ENCODE measurements at regions not wholly inside any gene's neighbourhood (a gene's known extent, or its start where the extent isn't known, plus 50 kb on each side); places are given as distances from the start of the nearest gene placed in this dataset.
A peak's percentile ranks its signal among the peaks of the same experiment; 100 is the strongest.

DNA sequence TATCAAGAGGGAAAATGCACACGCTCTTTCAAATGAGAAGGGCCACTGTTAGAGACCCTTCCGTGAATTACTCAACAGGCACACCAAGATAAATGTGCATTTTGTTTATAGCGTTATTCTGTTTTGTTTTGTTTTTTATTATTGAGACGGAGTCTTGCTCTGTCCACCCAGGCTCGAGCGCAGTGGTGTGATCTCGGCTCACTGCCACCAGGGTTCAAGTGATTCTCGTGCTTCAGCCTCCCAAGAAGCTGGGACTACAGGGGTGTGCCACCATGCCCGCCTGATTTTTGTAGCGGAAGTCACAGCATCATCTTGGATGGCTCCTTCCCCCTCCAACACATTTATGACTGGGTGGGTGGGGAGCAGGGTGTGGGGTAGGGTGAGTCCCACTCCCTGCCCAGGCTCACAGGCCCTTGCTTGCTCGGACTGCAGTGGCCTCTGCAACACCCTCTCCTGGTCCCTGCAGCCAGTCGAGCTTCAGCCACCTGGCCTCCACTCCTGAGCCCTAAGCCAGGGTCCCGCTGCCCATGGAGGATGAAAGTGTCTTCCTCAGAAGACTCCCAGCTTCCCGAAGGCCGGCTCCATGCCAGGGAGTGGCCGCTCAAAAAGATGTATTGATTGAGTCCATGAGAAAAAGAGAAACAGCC is 68.0 kb downstream of the RTL6 start:
- Histone ChIP-seq H3K27ac (ENCODE audit: low read length) (peak overlapping the region; percentile 86), H3K27me3 (ENCODE audit: insufficient read depth, low read depth, low read length) (no peaks in the 10 kb centered on the region), H3K4me3 (ENCODE audit: low read length) (peak overlapping the region; percentile 8), H4K20me1 (ENCODE audit: insufficient read depth) (no peaks in the 10 kb centered on the region), H3K9me2 (ENCODE audit: insufficient read depth, low read length) (no peaks in the 10 kb centered on the region), H3K36me3 (ENCODE audit: insufficient read depth, low read length) (no peaks in the 10 kb centered on the region), H3K9ac (ENCODE audit: low read length) (peak overlapping the region; percentile 45), H3K9me3 (ENCODE audit: low read length) (no peaks in the 10 kb centered on the region), H3K79me2 (replicated peaks; ENCODE audit: insufficient read depth, low read length) (no peaks in the 10 kb centered on the region), H3K4me2 (ENCODE audit: low read length) (no peak overlapping the region), H2AFZ (ENCODE audit: low read depth, low read length) (no peak overlapping the region), H3F3A (ENCODE audit: insufficient read depth, low read length, poor library complexity, severe bottlenecking) (no peaks in the 10 kb centered on the region)
- TF ChIP-seq TAF1 (IDR thresholded peaks at IDR 0.05; ENCODE audit: low read depth), result no peak
- TF ChIP-seq MXI1 (conservative IDR thresholded peaks at IDR 0.05; ENCODE audit: poor library complexity, severe bottlenecking), result no peak
- TF ChIP-seq EP300 (conservative IDR thresholded peaks at IDR 0.05; ENCODE audit: poor library complexity, severe bottlenecking), result no peak
- no peak for TF ChIP-seq RAD21 (conservative IDR thresholded peaks at IDR 0.05)
- TF ChIP-seq POLR2AphosphoS5 (IDR thresholded peaks at IDR 0.05), result no peak
- TF ChIP-seq, protein P1, sequence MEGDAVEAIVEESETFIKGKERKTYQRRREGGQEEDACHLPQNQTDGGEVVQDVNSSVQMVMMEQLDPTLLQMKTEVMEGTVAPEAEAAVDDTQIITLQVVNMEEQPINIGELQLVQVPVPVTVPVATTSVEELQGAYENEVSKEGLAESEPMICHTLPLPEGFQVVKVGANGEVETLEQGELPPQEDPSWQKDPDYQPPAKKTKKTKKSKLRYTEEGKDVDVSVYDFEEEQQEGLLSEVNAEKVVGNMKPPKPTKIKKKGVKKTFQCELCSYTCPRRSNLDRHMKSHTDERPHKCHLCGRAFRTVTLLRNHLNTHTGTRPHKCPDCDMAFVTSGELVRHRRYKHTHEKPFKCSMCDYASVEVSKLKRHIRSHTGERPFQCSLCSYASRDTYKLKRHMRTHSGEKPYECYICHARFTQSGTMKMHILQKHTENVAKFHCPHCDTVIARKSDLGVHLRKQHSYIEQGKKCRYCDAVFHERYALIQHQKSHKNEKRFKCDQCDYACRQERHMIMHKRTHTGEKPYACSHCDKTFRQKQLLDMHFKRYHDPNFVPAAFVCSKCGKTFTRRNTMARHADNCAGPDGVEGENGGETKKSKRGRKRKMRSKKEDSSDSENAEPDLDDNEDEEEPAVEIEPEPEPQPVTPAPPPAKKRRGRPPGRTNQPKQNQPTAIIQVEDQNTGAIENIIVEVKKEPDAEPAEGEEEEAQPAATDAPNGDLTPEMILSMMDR (IDR thresholded peaks at IDR 0.05; ENCODE audit: poor library complexity, severe bottlenecking), result no peak

DNA sequence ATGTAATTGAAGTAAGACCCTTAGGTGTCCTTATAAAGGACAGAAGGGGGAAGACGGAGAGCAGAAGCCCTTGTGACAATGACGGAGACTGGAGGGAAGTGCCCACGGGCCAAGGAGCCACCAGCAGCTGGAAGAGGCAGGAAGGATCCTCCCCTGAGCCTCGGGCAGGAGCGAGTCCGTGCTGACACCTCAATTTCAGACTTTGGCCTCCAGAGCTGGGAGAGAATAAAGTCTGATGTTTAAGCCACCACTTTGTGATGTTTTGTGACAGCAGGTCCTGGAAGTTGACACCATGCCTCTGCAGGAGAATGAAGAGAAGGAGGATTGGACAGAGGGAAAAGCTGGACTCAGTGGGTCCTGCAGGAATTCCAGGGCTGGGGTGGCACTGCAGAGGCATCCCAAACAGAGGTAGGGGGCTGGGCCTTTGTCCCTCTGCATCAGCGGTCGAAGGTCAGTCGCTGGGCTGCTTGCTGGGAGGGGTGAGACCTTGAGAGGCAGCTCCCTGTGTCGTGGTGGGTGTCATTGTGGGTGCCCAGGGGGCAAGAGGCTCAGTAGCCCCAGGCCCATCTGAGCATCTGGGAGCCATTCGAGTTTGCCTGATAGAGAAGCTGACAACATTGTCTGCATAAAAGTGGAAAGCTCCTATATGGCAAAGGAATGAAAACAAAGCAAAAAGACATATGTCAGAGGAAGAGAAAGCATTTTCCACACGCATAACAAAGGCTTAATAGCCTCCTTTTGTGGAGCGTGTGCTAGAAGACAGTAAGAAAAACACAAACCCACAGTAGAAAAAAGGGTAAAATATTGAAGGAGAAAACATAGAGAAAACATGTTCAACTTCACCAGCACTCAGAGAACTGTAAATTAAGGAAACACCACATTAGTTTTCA is 68.8 kb downstream of the RTL6 start:
- H3F3A ChIP-seq (ENCODE audit: insufficient read depth, low read length, poor library complexity, severe bottlenecking), result no peaks in the 10 kb centered on the region
- no peaks in the 10 kb centered on the region for H3K36me3 ChIP-seq (ENCODE audit: insufficient read depth, low read length)
- H3K9me3 ChIP-seq (ENCODE audit: low read length), result no peaks in the 10 kb centered on the region
- no peak overlapping the region for H3K4me2 ChIP-seq (ENCODE audit: low read length)
- H3K9ac ChIP-seq (ENCODE audit: low read length), result peak overlapping the region; percentile 45
- H3K4me3 ChIP-seq (ENCODE audit: low read length), result peak overlapping the region; percentile 8
- no peak overlapping the region for H2AFZ ChIP-seq (ENCODE audit: low read depth, low read length)
- H3K27me3 ChIP-seq (ENCODE audit: insufficient read depth, low read depth, low read length), result no peaks in the 10 kb centered on the region
- H3K27ac ChIP-seq (ENCODE audit: low read length), result peak overlapping the region; percentile 86
- H4K20me1 ChIP-seq (ENCODE audit: insufficient read depth), result no peaks in the 10 kb centered on the region
- H3K79me2 ChIP-seq (replicated peaks; ENCODE audit: insufficient read depth, low read length), result no peaks in the 10 kb centered on the region
- no peak for TF ChIP-seq RAD21 (conservative IDR thresholded peaks at IDR 0.05)
- peak; percentile 47 for TF ChIP-seq POLR2AphosphoS5 (IDR thresholded peaks at IDR 0.05)
- TF ChIP-seq SMC3 (conservative IDR thresholded peaks at IDR 0.05; ENCODE audit: poor library complexity), result no peak
- no peak for TF ChIP-seq MXI1 (conservative IDR thresholded peaks at IDR 0.05; ENCODE audit: poor library complexity, severe bottlenecking)
- peak; percentile 45 for TF ChIP-seq EP300 (conservative IDR thresholded peaks at IDR 0.05; ENCODE audit: poor library complexity, severe bottlenecking)
- H3K9me2 ChIP-seq (ENCODE audit: insufficient read depth, low read length), result no peaks in the 10 kb centered on the region

DNA sequence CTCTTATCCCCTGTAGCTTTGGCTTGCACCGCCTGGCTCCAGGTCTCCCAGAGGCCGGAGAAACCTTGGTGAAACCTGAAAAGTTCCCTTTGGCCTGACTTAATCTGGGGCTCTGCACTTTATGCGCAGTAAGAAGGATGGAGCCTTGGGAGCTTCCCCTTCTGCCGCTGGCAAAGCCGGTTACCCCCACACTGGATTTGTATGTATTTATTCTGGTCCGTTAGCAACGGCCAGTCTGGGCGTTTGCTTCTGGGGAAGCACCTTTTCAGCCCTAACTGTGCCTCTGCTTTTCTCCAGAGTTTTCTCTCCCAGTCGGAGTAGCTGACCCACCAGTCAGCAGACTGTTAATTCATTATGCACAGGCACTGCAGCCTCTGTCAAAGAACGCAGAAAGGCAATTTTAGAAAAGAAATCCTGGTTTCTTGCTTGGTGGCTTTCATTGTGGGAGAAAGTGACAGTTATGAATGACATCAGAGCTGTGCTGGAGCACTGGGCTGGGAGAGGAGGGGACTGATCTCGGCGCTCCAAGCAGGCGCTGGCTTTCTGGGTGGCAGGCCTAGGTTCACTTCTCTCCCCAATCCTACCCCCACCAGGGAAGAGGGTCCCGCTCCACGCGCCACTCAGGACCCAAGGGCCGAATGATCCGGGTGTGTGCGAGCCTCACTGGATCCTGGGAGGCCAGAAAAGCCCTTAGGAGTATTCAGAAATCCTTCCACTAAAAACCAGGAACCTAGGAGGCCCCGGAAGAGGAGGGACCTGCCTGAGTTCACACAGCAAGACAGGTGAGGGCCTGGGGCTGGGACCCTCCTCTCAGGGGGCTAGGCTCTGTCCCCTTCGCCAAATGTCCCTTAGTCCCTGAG is 70.2 kb downstream of the RTL6 start:
- peak overlapping the region; percentile 54 for H3K9ac ChIP-seq (ENCODE audit: low read length)
- no peaks in the 10 kb centered on the region for H4K20me1 ChIP-seq (ENCODE audit: insufficient read depth)
- H3K4me2 ChIP-seq (ENCODE audit: low read length), result no peak overlapping the region
- H3K9me3 ChIP-seq (ENCODE audit: low read length), result no peaks in the 10 kb centered on the region
- H3K27ac ChIP-seq (ENCODE audit: low read length), result peak overlapping the region; percentile 86
- H3F3A ChIP-seq (ENCODE audit: insufficient read depth, low read length, poor library complexity, severe bottlenecking), result no peaks in the 10 kb centered on the region
- no peaks in the 10 kb centered on the region for H3K36me3 ChIP-seq (ENCODE audit: insufficient read depth, low read length)
- no peaks in the 10 kb centered on the region for H3K79me2 ChIP-seq (replicated peaks; ENCODE audit: insufficient read depth, low read length)
- peak overlapping the region; percentile 0 for H2AFZ ChIP-seq (ENCODE audit: low read depth, low read length)
- H3K27me3 ChIP-seq (ENCODE audit: insufficient read depth, low read depth, low read length), result no peaks in the 10 kb centered on the region
- H3K4me3 ChIP-seq (ENCODE audit: low read length), result no peak overlapping the region
- no peaks in the 10 kb centered on the region for H3K9me2 ChIP-seq (ENCODE audit: insufficient read depth, low read length)
- TF ChIP-seq MXI1 (conservative IDR thresholded peaks at IDR 0.05; ENCODE audit: poor library complexity, severe bottlenecking), result no peak
- TF ChIP-seq, protein P2, sequence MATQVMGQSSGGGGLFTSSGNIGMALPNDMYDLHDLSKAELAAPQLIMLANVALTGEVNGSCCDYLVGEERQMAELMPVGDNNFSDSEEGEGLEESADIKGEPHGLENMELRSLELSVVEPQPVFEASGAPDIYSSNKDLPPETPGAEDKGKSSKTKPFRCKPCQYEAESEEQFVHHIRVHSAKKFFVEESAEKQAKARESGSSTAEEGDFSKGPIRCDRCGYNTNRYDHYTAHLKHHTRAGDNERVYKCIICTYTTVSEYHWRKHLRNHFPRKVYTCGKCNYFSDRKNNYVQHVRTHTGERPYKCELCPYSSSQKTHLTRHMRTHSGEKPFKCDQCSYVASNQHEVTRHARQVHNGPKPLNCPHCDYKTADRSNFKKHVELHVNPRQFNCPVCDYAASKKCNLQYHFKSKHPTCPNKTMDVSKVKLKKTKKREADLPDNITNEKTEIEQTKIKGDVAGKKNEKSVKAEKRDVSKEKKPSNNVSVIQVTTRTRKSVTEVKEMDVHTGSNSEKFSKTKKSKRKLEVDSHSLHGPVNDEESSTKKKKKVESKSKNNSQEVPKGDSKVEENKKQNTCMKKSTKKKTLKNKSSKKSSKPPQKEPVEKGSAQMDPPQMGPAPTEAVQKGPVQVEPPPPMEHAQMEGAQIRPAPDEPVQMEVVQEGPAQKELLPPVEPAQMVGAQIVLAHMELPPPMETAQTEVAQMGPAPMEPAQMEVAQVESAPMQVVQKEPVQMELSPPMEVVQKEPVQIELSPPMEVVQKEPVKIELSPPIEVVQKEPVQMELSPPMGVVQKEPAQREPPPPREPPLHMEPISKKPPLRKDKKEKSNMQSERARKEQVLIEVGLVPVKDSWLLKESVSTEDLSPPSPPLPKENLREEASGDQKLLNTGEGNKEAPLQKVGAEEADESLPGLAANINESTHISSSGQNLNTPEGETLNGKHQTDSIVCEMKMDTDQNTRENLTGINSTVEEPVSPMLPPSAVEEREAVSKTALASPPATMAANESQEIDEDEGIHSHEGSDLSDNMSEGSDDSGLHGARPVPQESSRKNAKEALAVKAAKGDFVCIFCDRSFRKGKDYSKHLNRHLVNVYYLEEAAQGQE (IDR thresholded peaks at IDR 0.05; ENCODE audit: borderline replicate concordance), result no peak
- TF ChIP-seq TAF1 (IDR thresholded peaks at IDR 0.05; ENCODE audit: low read depth), result no peak
- TF ChIP-seq EP300 (conservative IDR thresholded peaks at IDR 0.05; ENCODE audit: poor library complexity, severe bottlenecking), result peak; percentile 71
- peak; percentile 36 for TF ChIP-seq RAD21 (conservative IDR thresholded peaks at IDR 0.05)
- peak; percentile 24 for TF ChIP-seq POLR2AphosphoS5 (IDR thresholded peaks at IDR 0.05)
